ENCODE measurements at regions not wholly inside any gene's neighbourhood (a gene's known extent, or its start where the extent isn't known, plus 50 kb on each side); places are given as distances from the start of the nearest gene placed in this dataset.

- TF ChIP-seq, protein P1, sequence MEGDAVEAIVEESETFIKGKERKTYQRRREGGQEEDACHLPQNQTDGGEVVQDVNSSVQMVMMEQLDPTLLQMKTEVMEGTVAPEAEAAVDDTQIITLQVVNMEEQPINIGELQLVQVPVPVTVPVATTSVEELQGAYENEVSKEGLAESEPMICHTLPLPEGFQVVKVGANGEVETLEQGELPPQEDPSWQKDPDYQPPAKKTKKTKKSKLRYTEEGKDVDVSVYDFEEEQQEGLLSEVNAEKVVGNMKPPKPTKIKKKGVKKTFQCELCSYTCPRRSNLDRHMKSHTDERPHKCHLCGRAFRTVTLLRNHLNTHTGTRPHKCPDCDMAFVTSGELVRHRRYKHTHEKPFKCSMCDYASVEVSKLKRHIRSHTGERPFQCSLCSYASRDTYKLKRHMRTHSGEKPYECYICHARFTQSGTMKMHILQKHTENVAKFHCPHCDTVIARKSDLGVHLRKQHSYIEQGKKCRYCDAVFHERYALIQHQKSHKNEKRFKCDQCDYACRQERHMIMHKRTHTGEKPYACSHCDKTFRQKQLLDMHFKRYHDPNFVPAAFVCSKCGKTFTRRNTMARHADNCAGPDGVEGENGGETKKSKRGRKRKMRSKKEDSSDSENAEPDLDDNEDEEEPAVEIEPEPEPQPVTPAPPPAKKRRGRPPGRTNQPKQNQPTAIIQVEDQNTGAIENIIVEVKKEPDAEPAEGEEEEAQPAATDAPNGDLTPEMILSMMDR (IDR thresholded peaks at IDR 0.05; ENCODE audit: extremely low read depth in 1 of 2, insufficient read depth in 1 of 2, low read depth in 1 of 2, low read length in 2 of 2), result no peak
- TF ChIP-seq EZH2 (IDR thresholded peaks at IDR 0.05; ENCODE audit: borderline replicate concordance, low read depth, low read length, severe bottlenecking), result no peak
- TF ChIP-seq, protein P2, sequence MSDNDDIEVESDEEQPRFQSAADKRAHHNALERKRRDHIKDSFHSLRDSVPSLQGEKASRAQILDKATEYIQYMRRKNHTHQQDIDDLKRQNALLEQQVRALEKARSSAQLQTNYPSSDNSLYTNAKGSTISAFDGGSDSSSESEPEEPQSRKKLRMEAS (IDR thresholded peaks at IDR 0.05; ENCODE audit: insufficient read depth, insufficient read length), result no peak
Measured at GRCh38 chr18:47333926-47334635, 82.6 kb upstream of the SKOR2 start.
